Thyroid gland (tissue), 4 donors: ENCODE measurements at regions not wholly inside any gene's neighbourhood (a gene's known extent, or its start where the extent isn't known, plus 50 kb on each side); places are given as distances from the start of the nearest gene placed in this dataset.

Source experiments
- POLR2A ChIP-seq, 2 donors: fragments of 450-650 bp; IDR thresholded peaks; one replicate each; pipeline ENCODE4 v1.6.1; 2017; ENCODE audit warnings: antibody characterized with exemption in 2 of 2, mild to moderate bottlenecking in 2 of 2, moderate library complexity in 1 of 2
- TF ChIP-seq, protein P1 (sequence below), 6 experiments: fragments of 200-600 bp in 3 of 6; fragments of 450-650 bp in 3 of 6; sonication (generic) in 3 of 6; IDR thresholded peaks; one replicate each; pipeline ENCODE4 v1.5.1; 2016 to 2019; ENCODE audit warnings: antibody characterized with exemption in 6 of 6, mild to moderate bottlenecking in 2 of 6, inconsistent platforms in 1 of 6, moderate library complexity in 1 of 6

DNA sequence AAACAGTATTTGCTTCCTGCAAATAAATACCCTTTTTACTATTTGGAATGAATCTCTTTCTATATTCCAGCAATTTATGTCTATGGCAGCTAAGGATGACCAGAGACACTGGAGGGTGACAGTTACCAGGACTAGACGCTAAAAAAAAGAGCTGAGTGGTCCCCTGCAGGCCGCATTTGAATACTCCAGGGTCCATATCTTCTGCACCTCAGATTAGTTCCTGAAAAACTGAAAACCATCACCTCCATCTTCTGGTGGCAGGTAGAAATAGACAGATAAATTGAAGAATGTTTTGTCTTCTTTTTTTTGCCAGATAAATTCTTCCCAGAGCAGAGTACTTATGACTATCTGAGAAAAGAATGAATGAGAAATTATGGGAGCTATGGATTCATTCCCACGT lies 145.6 kb downstream of the CSNK2A3 start:
- TF ChIP-seq, protein P1, sequence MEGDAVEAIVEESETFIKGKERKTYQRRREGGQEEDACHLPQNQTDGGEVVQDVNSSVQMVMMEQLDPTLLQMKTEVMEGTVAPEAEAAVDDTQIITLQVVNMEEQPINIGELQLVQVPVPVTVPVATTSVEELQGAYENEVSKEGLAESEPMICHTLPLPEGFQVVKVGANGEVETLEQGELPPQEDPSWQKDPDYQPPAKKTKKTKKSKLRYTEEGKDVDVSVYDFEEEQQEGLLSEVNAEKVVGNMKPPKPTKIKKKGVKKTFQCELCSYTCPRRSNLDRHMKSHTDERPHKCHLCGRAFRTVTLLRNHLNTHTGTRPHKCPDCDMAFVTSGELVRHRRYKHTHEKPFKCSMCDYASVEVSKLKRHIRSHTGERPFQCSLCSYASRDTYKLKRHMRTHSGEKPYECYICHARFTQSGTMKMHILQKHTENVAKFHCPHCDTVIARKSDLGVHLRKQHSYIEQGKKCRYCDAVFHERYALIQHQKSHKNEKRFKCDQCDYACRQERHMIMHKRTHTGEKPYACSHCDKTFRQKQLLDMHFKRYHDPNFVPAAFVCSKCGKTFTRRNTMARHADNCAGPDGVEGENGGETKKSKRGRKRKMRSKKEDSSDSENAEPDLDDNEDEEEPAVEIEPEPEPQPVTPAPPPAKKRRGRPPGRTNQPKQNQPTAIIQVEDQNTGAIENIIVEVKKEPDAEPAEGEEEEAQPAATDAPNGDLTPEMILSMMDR (IDR thresholded peaks at IDR 0.05): no peak
- TF ChIP-seq POLR2A (IDR thresholded peaks at IDR 0.05): no peak
